IMR-90 (cell line): ENCODE measurements at regions not wholly inside any gene's neighbourhood (a gene's known extent, or its start where the extent isn't known, plus 50 kb on each side); places are given as distances from the start of the nearest gene placed in this dataset.

Source experiments
- POLR2A ChIP-seq: IDR thresholded peaks from 2 replicates; pipeline ENCODE4 v1.6.1; 2012; ENCODE audit warnings: mild to moderate bottlenecking, low read depth, low read length
- USF2 ChIP-seq: fragments of 150-350 bp; IDR thresholded peaks from 2 replicates; pipeline ENCODE4 v1.6.1; 2017; ENCODE audit warnings: mild to moderate bottlenecking, antibody characterized with exemption, low read length, low read depth

GRCh38 chr9:87827341-87827740 is 55.3 kb upstream of the SPATA31E1 start:
- TF ChIP-seq POLR2A, result no peak
- TF ChIP-seq USF2, result no peak
